ENCODE measurements at regions not wholly inside any gene's neighbourhood (a gene's known extent, or its start where the extent isn't known, plus 50 kb on each side); places are given as distances from the start of the nearest gene placed in this dataset.

DNA sequence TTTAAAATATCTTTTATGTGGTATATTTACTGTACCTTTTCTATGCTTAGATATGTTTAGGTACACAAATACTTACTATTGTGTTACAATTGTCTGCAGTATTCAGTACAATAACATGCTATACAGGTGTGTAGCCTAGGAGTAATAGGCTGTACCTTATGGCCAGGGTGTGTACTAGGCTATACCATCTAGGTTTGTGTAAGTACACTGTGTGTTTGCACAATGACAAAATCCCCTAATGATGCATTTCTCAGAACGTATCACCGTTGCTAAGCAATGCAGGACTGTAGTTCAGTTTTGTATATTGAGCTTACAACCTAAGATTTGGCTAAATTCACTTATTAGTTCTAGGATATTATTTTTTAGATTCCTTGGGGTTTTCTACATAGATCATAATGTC, 332.3 kb upstream of the HS6ST1 start:
- H3K4me3 ChIP-seq (ENCODE audit: low read depth, low read length): no peak overlapping the region
- TF ChIP-seq, protein P1, sequence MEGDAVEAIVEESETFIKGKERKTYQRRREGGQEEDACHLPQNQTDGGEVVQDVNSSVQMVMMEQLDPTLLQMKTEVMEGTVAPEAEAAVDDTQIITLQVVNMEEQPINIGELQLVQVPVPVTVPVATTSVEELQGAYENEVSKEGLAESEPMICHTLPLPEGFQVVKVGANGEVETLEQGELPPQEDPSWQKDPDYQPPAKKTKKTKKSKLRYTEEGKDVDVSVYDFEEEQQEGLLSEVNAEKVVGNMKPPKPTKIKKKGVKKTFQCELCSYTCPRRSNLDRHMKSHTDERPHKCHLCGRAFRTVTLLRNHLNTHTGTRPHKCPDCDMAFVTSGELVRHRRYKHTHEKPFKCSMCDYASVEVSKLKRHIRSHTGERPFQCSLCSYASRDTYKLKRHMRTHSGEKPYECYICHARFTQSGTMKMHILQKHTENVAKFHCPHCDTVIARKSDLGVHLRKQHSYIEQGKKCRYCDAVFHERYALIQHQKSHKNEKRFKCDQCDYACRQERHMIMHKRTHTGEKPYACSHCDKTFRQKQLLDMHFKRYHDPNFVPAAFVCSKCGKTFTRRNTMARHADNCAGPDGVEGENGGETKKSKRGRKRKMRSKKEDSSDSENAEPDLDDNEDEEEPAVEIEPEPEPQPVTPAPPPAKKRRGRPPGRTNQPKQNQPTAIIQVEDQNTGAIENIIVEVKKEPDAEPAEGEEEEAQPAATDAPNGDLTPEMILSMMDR (IDR thresholded peaks at IDR 0.05; ENCODE audit: insufficient read depth, low read length): no peak
- DNase-seq (ENCODE audit: low read depth): no peak

- H3K4me3 ChIP-seq (ENCODE audit: low read depth, low read length): no peak overlapping the region
- TF ChIP-seq, protein P1 (IDR thresholded peaks at IDR 0.05; ENCODE audit: insufficient read depth, low read length): no peak
- DNase-seq (ENCODE audit: low read depth): no peak
Observed at GRCh38 chr2:128654408-128654807, 335.7 kb upstream of the HS6ST1 start.

DNA sequence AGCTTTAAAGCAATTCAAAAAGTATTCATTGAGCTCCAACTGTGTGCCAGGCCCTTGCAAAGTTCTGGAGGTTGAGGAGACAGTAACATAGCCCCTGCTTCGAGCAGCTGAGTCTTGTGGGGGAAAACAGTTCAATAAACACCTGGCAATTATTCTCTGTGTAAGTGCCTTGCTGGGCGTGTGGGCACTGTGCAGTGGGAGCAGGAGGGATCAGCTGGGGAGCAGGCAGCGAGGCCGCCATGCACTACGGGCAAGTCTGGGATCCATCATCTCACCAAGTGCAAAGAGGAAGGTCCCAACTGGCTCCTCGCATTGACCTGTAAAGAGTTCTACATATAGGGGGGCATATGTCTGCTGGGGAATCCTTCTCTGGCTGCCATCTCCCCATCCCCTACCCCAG, 342.2 kb upstream of the HS6ST1 start:
- no peak for DNase-seq (ENCODE audit: low read depth)
- H3K4me3 ChIP-seq (ENCODE audit: low read depth, low read length): no peak overlapping the region
- TF ChIP-seq, protein P1 (IDR thresholded peaks at IDR 0.05; ENCODE audit: insufficient read depth, low read length): no peak

DNA sequence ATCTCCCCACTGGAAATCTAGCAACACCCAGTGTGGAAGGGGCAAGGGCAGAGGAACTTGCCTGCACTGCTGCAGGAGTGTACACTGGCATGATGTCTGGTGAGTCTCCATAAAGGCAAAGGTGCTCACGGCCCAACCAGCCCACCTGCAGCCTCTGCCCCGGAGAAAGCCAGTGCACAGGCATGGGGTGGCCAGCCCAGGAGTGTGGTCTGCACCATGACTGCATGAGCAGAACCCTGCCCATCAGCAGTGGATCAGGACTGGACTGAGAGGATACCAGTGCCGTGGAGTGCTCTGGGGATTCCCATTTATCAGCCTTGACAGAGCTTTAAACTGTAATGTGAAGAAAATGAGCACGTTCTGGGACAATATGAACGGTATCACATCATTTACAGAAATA, 342.6 kb upstream of the HS6ST1 start:
- TF ChIP-seq, protein P1 (IDR thresholded peaks at IDR 0.05; ENCODE audit: insufficient read depth, low read length): no peak
- H3K4me3 ChIP-seq (ENCODE audit: low read depth, low read length): no peak overlapping the region

GRCh38 chr2:128662051-128662471, 343.4 kb upstream of the HS6ST1 start:
- DNase-seq (ENCODE audit: low read depth): no peak
- H3K4me3 ChIP-seq (ENCODE audit: low read depth, low read length): no peak overlapping the region
- TF ChIP-seq, protein P1 (IDR thresholded peaks at IDR 0.05; ENCODE audit: insufficient read depth, low read length): no peak

More for the DNA sequence above, 342.6 kb upstream of the HS6ST1 start:
- no peak for DNase-seq (ENCODE audit: low read depth)

GRCh38 chr2:128663371-128664050, 344.8 kb upstream of the HS6ST1 start:
- no peak for DNase-seq (ENCODE audit: low read depth)
- no peak overlapping the region for H3K4me3 ChIP-seq (ENCODE audit: low read depth, low read length)
- TF ChIP-seq, protein P1 (IDR thresholded peaks at IDR 0.05; ENCODE audit: insufficient read depth, low read length): no peak

DNA sequence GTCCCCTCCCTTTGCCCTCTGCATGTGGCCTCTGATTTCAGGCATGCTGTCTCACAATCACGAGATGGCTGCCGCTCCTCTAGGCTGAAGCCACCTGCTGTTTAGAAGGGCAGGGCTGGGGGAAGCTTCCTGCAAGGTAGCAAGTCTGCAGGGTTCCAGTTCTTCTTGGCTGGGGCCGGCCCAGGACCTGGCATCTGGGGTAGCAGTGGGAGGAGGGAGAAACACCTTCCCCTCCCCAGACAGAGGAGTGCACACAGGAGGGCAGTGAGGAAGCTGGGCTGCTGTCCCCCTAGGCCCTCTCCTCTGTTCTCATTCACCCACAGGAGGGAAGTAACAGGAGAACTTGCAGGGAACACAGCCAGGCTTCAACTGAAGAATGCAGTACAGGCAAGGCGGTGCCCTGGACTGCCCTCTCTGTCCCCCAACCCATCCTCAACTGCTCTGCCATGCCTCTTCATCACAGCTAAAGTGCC, 345.9 kb upstream of the HS6ST1 start:
- TF ChIP-seq, protein P1 (IDR thresholded peaks at IDR 0.05; ENCODE audit: insufficient read depth, low read length): no peak
- DNase-seq (ENCODE audit: low read depth): no peak
- no peak overlapping the region for H3K4me3 ChIP-seq (ENCODE audit: low read depth, low read length)

All from fibroblast of the aortic adventitia (primary cell).